Smooth muscle cell of the brain vasculature (primary cell): ENCODE measurements at regions not wholly inside any gene's neighbourhood (a gene's known extent, or its start where the extent isn't known, plus 50 kb on each side); places are given as distances from the start of the nearest gene placed in this dataset.

ENCODE experiments used
- DNase-seq: peaks from one replicate; pipeline ENCODE4 v3.0.0-alpha.2; 2012; ENCODE audit warnings: low read depth, low spot score

DNA sequence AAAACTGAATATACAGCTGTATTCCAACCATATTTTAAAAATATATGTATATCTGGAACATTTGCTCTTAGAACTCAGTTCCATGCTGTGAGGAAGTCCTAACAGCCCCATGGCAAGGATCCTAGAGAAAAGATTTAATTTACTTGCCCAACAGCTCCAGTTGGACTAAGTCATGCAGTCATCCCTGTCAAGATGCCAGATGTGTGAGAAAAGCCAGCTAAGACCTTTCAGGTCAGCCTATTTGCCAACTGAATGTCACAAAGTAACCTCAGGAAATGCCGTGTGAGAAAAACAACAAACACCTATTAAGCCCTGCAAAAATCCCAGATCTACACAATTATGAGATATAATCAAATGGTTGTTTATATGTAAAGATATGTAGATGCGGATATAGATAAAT lies 416.3 kb downstream of the NR2F1-AS1 start:
- peak; percentile 77 for DNase-seq

- peak; percentile 69 for DNase-seq
Measured at GRCh38 chr5:93163010-93163663, 417.9 kb downstream of the NR2F1-AS1 start.

DNA sequence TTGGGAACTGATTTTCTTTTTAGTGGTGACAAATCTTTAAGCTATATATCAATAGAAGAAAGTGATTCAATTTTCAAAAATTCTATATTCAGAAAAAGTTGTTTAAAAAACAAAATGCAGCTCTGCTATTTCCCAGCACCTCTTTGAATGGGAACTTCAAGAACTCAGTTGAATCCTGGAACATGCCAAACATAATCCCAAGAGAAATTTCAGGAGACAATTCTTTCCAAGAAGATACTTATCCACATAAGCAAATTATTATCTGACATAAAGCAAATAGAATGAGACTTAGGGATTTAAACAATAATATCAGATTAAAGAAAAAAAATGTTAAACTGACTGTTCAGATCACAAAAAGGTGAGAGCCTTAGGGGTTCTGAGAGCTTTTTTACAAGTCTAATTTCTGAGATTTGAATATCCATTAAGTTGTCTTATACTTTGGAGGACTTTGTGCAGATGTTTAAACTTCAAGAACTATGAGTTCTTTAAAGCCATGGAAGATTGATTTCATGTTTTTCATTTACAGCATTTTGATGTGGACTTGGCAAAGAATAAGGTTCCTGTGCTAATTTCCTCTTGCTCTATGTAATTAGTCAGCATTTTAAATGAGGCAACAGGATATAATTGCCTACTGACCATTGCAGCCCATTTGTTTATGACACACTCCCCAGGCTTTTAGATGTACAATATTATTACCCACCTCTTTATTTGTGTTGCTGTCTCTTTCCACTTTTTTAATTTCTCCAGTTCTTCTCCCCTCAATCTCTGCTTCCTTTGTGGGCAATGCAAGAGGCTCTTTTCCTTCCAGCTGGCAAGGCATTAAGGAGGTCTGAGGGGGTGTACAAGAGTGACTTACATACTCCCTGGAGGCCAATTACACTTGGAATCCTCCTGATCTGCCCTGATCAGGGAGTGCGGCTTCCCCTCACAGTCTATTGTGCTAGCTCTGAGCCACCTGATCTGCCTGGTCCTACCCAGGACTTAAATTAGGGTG lies 419.1 kb downstream of the NR2F1-AS1 start:
- no peak for DNase-seq

DNA sequence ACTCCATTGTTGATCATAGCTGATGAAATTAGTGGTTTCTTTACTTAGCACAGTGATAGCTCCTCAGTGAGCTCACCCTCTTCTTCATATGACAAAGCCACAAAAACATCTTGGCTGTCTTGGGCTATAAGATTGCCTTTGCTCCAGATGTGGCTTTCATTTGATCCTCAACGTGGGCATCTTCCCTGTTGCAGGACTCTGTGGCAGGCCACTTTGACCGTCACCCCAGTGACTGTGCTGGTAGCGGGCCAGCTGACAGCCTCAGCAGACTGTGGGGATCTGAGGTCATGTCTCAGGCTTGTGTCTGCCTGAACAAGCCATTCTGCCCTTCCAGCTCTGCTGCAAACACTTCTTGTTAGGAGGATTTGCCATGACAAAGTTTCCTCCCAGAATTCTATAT lies 422.2 kb downstream of the NR2F1-AS1 start:
- no peak for DNase-seq

DNA sequence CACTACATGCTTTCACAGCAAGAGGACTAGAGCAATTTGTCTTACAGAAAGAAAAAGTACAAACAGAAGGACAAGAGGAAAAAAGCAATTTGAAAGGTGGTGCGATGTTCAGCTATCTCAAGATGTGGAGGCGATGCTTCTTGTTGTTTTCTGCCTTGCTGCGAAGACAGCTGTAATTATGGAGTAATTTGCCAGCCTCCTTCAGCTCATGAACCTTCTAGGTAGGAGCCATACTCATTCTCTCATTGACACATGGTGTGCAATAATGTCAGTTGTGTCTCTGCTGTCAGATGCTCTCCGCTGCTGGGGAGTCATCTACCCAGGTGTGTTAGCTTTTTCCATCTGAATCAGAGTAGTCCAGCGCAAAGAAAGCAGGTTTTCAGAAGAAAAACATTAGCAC lies 424.5 kb downstream of the NR2F1-AS1 start:
- no peak for DNase-seq

DNA sequence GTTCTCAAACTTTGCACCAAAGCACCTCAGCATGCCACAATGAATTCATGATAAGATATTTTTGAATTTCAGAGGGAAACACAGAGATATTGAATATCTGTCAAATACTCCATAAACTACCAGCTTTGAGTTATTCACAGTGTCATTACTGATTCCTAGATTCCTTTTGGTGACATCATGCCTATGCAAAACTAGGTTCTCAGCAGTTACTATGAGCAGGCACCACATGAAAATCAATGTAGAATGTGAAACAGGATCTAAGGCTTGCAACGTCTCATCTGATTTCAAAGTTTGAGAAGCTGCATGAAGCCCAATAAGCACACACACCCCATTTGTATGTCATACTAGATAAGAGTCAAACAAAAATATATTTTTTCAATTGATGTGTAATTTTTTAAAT lies 426.5 kb downstream of the NR2F1-AS1 start:
- no peak for DNase-seq

- DNase-seq: no peak
Measured at GRCh38 chr5:93153461-93153860, 427.6 kb downstream of the NR2F1-AS1 start.

GRCh38 chr5:93151896-93152295 lies 429.1 kb downstream of the NR2F1-AS1 start:
- DNase-seq: no peak

DNA sequence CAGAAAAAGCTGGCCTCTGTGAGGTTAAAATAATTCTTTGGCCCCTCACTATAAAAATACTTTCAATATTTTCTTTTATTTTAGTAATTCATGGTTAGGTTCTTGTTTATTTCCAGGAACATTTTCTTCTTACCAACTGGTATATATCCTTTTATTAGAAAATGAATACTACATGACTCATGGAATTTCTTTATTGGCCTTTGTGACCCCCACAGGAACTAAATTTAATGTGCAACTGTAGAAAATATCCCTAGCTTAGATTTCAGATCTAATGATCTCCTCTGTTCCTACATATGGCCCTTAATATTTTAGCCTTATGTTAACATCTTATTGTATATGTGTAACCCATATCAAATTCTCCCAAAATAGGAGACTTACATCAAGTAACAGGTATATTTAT lies 429.9 kb downstream of the NR2F1-AS1 start:
- no peak for DNase-seq

DNA sequence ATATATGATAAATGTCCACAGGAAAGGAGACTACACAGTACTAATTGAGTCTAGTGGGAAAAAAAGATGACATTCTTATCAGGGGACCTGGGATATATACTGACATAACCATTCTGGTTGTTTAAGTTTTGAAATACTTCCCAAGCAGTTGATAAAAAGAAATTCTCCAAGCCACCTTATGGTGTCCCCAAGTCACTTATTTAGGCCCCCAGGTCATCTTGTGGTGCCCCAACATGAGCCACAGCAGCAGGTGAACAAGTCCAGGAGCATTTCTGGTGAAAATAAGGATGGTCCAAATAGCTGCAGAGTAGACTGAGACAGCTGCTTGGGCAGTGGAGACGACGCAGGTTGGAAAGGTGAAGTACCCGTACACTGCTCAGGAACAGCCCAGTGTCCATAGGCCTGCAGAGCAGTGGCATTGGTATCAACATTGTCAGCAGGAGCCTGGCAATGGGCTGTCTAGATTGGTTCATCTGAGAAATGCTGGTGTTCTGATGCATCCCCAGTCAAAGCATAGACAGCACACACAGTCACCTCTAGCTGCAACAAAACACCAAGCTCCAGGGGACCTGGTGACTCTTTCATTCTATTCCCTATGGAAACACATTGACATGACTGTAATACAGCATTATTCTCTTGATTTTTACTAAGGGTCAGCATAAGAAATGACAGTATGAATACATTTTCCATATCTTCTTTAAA lies 430.6 kb downstream of the NR2F1-AS1 start:
- no peak for DNase-seq

- no peak for DNase-seq
Measured at GRCh38 chr5:93145767-93146166, 435.3 kb downstream of the NR2F1-AS1 start.

- DNase-seq: no peak
Measured at GRCh38 chr5:93145019-93145418, 436.0 kb downstream of the NR2F1-AS1 start.

DNA sequence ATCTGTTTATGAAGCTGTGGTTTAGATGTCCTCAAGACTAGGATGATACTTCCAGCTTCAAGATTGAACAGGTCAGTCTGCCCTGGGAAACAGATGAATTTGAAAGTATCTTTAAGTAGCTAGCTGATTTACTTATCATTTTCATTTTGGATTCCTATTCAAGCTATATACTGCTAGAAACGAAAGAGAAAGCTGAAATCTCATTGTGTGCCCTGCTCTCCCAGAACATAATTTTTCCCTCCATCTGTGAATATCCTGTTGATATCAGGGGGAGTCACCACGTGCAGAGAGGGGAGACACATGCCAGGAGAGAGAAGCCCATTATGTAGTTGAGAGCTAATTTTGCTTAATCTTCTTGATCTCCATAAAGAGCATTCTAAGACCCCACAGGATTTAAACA lies 439.1 kb downstream of the NR2F1-AS1 start:
- no peak for DNase-seq

DNA sequence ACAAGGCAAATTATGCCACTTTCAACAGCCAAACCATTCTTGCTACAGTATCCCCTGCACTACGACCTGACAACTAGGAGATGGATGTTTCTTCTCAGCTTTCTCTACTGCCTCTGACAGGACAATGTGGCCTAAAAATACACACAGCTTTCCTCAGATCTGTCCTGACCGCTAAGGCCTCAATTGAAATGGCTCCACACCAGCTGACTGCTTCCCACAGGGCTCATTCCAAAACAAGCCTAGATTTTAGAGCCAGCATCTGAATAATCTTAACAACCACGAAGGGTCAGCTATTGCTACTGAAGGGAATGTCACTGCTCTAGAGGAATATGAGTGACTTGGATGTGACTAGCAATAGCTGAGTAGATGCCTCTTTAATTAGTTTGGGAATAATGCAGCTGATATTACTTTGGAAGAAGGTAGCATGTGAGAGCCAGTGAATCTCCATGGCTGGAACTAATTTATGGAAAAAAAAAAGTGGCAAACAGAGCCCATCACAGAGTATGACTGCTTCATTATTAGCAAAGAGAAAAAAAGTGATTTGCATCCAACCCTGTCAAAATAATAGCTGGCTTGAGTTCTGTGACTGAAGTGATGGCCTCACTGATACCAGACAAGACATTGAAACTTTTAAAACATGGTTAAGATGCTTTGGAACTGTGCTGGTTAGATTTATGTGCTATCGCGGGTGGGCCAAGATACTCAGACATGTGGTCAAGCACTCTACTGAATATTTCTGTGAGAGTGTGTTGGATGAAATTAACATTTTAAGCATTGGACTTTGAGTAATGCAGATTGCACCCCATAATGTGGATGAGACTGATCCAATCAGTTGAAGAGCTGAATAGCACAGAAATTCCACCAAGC lies 450.2 kb downstream of the NR2F1-AS1 start:
- no peak for DNase-seq

- peak; percentile 28 for DNase-seq
Measured at GRCh38 chr5:93126634-93127033, 454.4 kb downstream of the NR2F1-AS1 start.

DNA sequence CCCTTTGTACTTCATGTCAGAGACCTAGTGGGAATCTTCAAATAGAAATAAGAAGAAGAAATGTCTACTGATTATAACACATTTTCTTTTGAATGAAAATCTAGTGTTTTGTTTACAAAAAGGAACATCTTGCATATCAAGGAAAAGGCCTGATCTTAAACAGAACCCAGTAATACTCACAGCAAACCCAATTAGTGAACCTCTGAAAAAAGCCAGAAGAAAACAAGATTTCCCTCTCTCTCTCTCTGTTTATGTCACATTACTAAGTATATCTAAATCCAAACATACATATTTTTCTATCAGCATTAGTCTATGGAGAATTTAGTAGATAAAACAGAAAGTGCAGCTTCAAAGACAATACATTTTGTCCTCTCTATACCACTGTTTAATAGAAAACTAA lies 457.9 kb downstream of the NR2F1-AS1 start:
- no peak for DNase-seq

DNA sequence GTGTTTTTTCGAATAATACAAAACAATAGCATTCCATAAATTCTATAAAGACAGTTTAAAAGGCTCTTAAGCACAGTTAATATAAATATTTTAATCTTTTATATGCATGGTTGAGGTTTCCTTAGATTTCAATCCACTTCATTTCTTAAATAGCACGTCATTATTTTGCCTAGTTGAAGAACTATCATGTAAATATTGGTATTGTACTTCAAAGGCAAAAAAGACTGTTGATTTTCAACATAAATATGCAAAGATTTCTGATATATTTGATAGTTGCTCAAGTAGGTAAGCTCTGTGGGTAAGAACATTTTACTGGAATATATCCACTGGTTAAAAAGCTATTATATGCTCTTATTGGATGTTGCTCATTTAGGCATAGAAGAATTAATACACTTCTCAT lies 458.6 kb downstream of the NR2F1-AS1 start:
- DNase-seq: no peak

GRCh38 chr5:93120771-93121170 lies 460.2 kb downstream of the NR2F1-AS1 start:
- DNase-seq: no peak

DNA sequence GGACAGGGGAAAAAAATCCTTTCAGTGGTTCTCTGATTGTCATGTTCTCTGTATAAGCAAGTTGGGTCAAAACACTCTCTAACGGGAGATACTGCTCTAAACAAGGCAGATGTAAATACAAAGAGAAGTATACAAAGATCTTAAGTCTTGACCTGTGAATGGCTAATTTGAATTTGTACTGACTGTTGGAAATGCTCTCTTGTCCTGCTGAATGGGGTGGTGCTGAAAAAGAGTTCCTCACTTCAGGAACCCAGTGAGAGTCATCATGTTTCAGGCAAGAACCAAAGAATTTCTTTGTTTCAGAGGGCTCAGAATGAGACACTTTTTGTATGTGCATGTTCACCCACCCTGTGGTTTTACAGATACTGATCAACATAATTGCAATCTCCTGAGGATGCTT lies 461.0 kb downstream of the NR2F1-AS1 start:
- no peak for DNase-seq

GRCh38 chr5:93117751-93118531 lies 463.1 kb downstream of the NR2F1-AS1 start:
- DNase-seq: no peak
